Cerebellar nuclear complex (tissue), 1 donor: ENCODE measurements at regions not wholly inside any gene's neighbourhood (a gene's known extent, or its start where the extent isn't known, plus 50 kb on each side); places are given as distances from the start of the nearest gene placed in this dataset.
A peak's percentile ranks its signal among the peaks of the same experiment; 100 is the strongest.

Experiments
- DNase-seq, 2 experiments: peaks; one replicate each; lab custom pipeline; 2025; lab: John Stamatoyannopoulos, UW

- no peak for DNase-seq
These were observed 345.3 kb downstream of the GABRG1 start for GRCh38 chr4:45778514-45778913.

GRCh38 chr4:45776146-45776545 is 347.7 kb downstream of the GABRG1 start:
- DNase-seq: no peak

DNA sequence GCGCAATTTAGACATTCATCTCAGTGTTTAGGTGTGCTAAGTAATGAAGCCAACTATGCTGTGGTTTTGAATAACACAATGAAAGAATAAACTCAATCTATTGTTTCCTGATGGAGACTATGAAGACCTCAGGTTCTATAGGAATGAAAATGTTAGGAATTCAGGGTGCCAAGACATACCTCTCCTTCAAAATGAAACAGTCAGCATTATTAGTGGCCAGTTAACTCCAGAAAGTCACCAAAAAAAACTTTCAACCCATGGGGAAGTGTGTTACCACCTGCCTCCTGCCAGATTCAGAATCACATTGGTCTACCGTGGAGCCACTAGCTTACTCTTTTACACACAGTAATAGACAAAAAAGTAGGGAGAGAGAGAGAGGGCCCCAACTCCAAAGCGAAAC is 352.9 kb downstream of the GABRG1 start:
- no peak for DNase-seq

DNA sequence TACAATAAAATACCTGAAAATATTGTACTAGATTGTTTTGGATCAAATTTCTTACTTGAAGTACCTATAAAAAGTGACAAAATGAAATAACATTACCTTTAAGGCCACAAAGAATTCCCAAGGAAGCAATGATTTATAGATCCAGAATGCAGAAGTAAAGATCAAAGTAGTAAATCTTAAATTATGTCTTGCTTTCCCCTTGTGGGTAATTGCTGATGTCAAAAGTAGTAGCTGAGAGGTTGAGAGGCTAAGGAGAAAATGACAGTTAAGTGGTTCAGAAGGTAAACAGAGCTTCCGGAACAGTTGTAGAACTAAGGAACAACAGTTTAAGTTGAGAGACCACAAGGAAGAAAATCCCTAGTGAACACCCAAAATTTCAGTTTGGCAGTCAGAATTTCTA is 358.3 kb downstream of the GABRG1 start:
- no peak for DNase-seq

GRCh38 chr4:45751877-45752530 is 371.9 kb downstream of the GABRG1 start:
- DNase-seq: no peak

- DNase-seq: no peak
These were observed 373.1 kb downstream of the GABRG1 start for GRCh38 chr4:45750721-45751120.

DNA sequence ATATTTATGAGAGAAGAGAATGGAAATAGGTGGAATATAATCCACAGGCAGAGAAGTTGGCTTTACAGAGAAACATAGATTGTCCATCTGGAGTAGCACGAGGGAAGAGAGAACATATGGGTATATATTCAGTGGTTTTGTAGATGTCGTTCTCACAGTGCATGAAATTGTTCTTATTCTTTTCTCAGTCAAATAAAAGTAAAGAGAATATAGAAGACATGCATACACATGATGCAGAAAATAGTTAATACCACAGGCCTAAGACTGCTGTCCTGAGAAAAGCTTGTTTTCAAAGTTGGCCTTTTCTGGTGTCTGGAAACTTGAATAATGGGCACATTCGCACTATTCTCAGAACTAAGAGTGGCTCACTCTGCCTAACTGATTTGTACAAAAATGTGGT is 378.1 kb downstream of the GABRG1 start:
- no peak for DNase-seq

- DNase-seq: no peak
These were observed 382.0 kb downstream of the GABRG1 start for GRCh38 chr4:45741897-45742296.

DNA sequence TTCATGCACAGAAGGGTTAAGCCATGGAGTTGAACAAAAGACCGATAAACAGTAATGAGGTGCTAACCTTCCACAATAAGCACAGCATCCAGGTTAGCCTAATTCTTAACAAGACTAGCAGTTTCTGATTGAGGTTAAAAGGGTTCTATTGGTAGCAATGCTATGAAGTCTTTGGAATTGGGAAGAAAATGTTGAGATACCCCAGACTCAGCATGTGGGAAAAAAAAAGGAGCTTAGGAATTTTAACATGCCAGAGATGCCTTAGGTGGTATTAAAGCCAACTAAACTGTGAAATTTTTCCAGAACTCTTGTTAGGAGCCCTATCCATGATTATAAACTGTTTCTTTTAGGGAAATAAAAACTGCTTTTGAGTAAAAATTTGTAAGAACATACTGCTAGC is 391.7 kb downstream of the GABRG1 start:
- no peak for DNase-seq

GRCh38 chr4:45716093-45716492 is 407.8 kb downstream of the GABRG1 start:
- no peak for DNase-seq

- DNase-seq: no peak
These were observed 409.9 kb downstream of the GABRG1 start for GRCh38 chr4:45713996-45714395.

DNA sequence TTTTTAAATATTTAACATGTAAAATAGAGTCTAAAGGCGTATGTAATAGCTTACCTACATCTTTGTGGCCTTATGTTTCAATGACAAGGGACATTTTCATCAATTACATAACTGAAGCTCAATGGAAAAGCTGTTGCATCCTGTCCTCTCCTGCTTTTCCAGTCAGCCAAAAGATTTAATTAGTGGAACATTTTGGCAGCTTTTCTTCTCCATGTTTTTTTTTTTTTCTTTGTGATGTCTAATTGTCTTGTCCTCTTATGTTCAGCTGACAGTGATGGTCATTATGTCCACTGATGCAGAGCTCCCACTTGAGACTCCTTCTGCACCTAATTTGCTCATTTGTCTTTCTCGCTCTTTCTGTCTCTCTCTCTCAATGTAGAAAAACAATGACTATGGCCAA is 422.2 kb downstream of the GABRG1 start:
- DNase-seq: peak in 1 of 2 experiments; percentile 19

- no peak for DNase-seq
These were observed 430.1 kb downstream of the GABRG1 start for GRCh38 chr4:45693746-45694145.

- no peak for DNase-seq
These were observed 431.6 kb downstream of the GABRG1 start for GRCh38 chr4:45692131-45692735.

- DNase-seq: no peak
These were observed 435.5 kb downstream of the GABRG1 start for GRCh38 chr4:45688341-45688740.

- DNase-seq: no peak
These were observed 444.4 kb downstream of the GABRG1 start for GRCh38 chr4:45679411-45679810.

GRCh38 chr4:45668128-45668527 is 455.7 kb downstream of the GABRG1 start:
- DNase-seq: no peak

GRCh38 chr4:45663628-45664081 is 460.2 kb downstream of the GABRG1 start:
- no peak for DNase-seq

GRCh38 chr4:45663003-45663402 is 460.9 kb downstream of the GABRG1 start:
- DNase-seq: peak; percentile 16 to 50

- DNase-seq: no peak
These were observed 462.0 kb downstream of the GABRG1 start for GRCh38 chr4:45661893-45662292.

GRCh38 chr4:45650545-45650944 is 473.3 kb downstream of the GABRG1 start:
- no peak for DNase-seq

- DNase-seq: no peak
These were observed 475.0 kb downstream of the GABRG1 start for GRCh38 chr4:45648846-45649245.

GRCh38 chr4:45647823-45648222 is 476.0 kb downstream of the GABRG1 start:
- DNase-seq: no peak
